HL-60 (cell line): ENCODE measurements at regions not wholly inside any gene's neighbourhood (a gene's known extent, or its start where the extent isn't known, plus 50 kb on each side); places are given as distances from the start of the nearest gene placed in this dataset.

Source experiments
- SPI1 ChIP-seq: IDR thresholded peaks from 2 replicates; pipeline ENCODE4 v1.6.1; 2012; ENCODE audit warnings: low read depth, mild to moderate bottlenecking, borderline replicate concordance
- TF ChIP-seq, protein P1 (sequence below): IDR thresholded peaks from one replicate; pipeline ENCODE4 v1.5.1; 2011; ENCODE audit warnings: low read length, control low read depth, inconsistent platforms; ENCODE audit not compliant: insufficient read depth

DNA sequence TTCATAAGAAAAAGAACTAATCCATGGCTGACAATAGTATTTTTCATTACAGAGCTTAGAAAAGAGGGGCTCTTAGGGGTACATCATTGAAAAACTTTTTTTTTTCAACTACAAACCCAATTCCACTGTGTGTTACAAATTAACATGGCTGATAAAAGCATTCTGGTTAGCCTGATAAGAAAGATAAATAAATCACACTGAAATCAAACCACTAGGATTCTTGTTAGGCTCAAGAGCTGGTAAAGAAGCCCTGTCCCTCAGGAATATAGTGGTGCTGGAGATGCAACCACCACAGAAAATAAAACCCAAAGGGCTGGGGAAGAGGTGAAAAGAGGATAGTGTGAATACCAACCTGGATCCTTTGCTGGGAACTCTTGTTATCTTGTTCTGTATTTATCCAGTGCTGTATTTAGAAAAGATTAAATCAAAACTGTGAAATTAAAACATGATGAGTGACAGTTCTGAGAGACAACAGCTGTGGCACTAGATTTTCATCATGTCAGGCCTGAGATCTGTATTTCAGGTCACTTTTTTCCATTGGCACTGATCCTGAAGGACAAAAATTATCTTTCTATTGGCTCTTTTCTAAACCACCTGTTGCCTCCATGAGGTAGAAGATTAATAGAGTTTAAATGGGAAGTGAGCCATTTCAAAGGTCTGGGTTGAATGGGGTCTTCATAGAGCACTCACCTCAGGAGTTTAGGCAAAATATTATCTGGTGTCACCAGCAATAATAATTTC is 118.6 kb downstream of the ARRDC3 start:
- no peak for TF ChIP-seq SPI1
- TF ChIP-seq, protein P1, sequence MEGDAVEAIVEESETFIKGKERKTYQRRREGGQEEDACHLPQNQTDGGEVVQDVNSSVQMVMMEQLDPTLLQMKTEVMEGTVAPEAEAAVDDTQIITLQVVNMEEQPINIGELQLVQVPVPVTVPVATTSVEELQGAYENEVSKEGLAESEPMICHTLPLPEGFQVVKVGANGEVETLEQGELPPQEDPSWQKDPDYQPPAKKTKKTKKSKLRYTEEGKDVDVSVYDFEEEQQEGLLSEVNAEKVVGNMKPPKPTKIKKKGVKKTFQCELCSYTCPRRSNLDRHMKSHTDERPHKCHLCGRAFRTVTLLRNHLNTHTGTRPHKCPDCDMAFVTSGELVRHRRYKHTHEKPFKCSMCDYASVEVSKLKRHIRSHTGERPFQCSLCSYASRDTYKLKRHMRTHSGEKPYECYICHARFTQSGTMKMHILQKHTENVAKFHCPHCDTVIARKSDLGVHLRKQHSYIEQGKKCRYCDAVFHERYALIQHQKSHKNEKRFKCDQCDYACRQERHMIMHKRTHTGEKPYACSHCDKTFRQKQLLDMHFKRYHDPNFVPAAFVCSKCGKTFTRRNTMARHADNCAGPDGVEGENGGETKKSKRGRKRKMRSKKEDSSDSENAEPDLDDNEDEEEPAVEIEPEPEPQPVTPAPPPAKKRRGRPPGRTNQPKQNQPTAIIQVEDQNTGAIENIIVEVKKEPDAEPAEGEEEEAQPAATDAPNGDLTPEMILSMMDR, result no peak
